Fibroblast of lung (primary cell): ENCODE measurements at regions not wholly inside any gene's neighbourhood (a gene's known extent, or its start where the extent isn't known, plus 50 kb on each side); places are given as distances from the start of the nearest gene placed in this dataset.

Experiments used
- EZH2 ChIP-seq: IDR thresholded peaks from 2 replicates; pipeline ENCODE4 v1.5.1; 2012; ENCODE audit warnings: low read length, control low read depth, mild to moderate bottlenecking; ENCODE audit errors: missing control alignments
- TF ChIP-seq, protein P1 (sequence below), 2 donors: IDR thresholded peaks in 1 of 2; conservative IDR thresholded peaks in 1 of 2; 1 replicate in 1 of 2; 2 replicates in 1 of 2; pipeline ENCODE4 v1.5.1; 2011 to 2012; ENCODE audit warnings: low read length in 2 of 2, control low read depth in 1 of 2, inconsistent platforms in 1 of 2, low read depth in 1 of 2, mild to moderate bottlenecking in 1 of 2

DNA sequence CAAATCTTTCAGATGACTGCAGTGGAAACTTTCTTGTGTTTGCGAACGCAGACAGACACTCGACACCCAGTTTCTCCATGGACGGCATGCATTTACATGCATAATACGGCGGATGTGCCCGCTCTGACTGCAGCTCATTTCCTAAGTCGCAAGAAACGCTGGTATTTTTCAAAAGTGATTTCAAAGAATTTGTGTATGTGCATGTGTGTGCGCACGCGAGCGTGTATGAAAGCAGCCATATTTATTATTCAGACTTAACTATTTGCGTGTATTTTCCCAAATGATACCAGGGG lies 436.5 kb upstream of the MGMT start:
- TF ChIP-seq, protein P1, sequence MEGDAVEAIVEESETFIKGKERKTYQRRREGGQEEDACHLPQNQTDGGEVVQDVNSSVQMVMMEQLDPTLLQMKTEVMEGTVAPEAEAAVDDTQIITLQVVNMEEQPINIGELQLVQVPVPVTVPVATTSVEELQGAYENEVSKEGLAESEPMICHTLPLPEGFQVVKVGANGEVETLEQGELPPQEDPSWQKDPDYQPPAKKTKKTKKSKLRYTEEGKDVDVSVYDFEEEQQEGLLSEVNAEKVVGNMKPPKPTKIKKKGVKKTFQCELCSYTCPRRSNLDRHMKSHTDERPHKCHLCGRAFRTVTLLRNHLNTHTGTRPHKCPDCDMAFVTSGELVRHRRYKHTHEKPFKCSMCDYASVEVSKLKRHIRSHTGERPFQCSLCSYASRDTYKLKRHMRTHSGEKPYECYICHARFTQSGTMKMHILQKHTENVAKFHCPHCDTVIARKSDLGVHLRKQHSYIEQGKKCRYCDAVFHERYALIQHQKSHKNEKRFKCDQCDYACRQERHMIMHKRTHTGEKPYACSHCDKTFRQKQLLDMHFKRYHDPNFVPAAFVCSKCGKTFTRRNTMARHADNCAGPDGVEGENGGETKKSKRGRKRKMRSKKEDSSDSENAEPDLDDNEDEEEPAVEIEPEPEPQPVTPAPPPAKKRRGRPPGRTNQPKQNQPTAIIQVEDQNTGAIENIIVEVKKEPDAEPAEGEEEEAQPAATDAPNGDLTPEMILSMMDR (conservative IDR thresholded peaks at IDR 0.05 in 1 of 2, IDR thresholded peaks at IDR 0.05 in 1 of 2; ENCODE audit: low read depth in 1 of 2, low read length in 2 of 2) = no peak
- no peak for TF ChIP-seq EZH2
